Globus pallidus (tissue), 1 donor: ENCODE measurements at regions not wholly inside any gene's neighbourhood (a gene's known extent, or its start where the extent isn't known, plus 50 kb on each side); places are given as distances from the start of the nearest gene placed in this dataset.
"Not testable (repeated sequence)": the region's sequence is repeated elsewhere in the genome, so short reads cannot be mapped to it uniquely, and the experiment has no call there.

ENCODE experiments used
- DNase-seq: peaks from one replicate; pipeline ENCODE4 v3.0.0-alpha.2; 2015; ENCODE audit warnings: low spot score

- DNase-seq = no peak
These were observed 183.8 kb upstream of the PDE4D start for GRCh38 chr5:60077292-60077691.

GRCh38 chr5:60076746-60077145, 183.2 kb upstream of the PDE4D start:
- no peak for DNase-seq

GRCh38 chr5:60066502-60066901, 173.0 kb upstream of the PDE4D start:
- no peak for DNase-seq

- no peak for DNase-seq
These were observed 166.9 kb upstream of the PDE4D start for GRCh38 chr5:60060389-60060788.

GRCh38 chr5:60056191-60056590, 162.7 kb upstream of the PDE4D start:
- DNase-seq = no peak

- no peak for DNase-seq
These were observed 161.6 kb upstream of the PDE4D start for GRCh38 chr5:60055168-60055567.

GRCh38 chr5:60041996-60042664, 148.6 kb upstream of the PDE4D start:
- not testable (repeated sequence) for DNase-seq

- DNase-seq = not testable (repeated sequence)
These were observed 148.0 kb upstream of the PDE4D start for GRCh38 chr5:60041508-60041907.

GRCh38 chr5:60036192-60036938, 142.8 kb upstream of the PDE4D start:
- DNase-seq = no peak

- DNase-seq = no peak
These were observed 132.6 kb upstream of the PDE4D start for GRCh38 chr5:60026161-60026560.

GRCh38 chr5:60024104-60024503, 130.6 kb upstream of the PDE4D start:
- DNase-seq = no peak

GRCh38 chr5:60023255-60023654, 129.7 kb upstream of the PDE4D start:
- no peak for DNase-seq

- DNase-seq = no peak
These were observed 126.9 kb upstream of the PDE4D start for GRCh38 chr5:60020457-60020856.

- not testable (repeated sequence) for DNase-seq
These were observed 125.4 kb upstream of the PDE4D start for GRCh38 chr5:60018960-60019359.

- DNase-seq = no peak
These were observed 124.6 kb upstream of the PDE4D start for GRCh38 chr5:60018091-60018490.

- no peak for DNase-seq
These were observed 120.8 kb upstream of the PDE4D start for GRCh38 chr5:60014331-60014730.

- DNase-seq = no peak
These were observed 117.3 kb upstream of the PDE4D start for GRCh38 chr5:60010853-60011252.

GRCh38 chr5:60010328-60010727, 116.8 kb upstream of the PDE4D start:
- no peak for DNase-seq

- DNase-seq = no peak
These were observed 114.2 kb upstream of the PDE4D start for GRCh38 chr5:60007729-60008128.

GRCh38 chr5:59999056-59999455, 105.5 kb upstream of the PDE4D start:
- no peak for DNase-seq

GRCh38 chr5:59992206-59992605, 98.7 kb upstream of the PDE4D start:
- no peak for DNase-seq

- no peak for DNase-seq
These were observed 94.9 kb upstream of the PDE4D start for GRCh38 chr5:59988396-59988795.

- no peak for DNase-seq
These were observed 82.8 kb upstream of the PDE4D start for GRCh38 chr5:59976342-59976741.

- DNase-seq = no peak
These were observed 78.5 kb upstream of the PDE4D start for GRCh38 chr5:59972043-59972442.
